Neuronal stem cell (in vitro differentiated cells): ENCODE measurements at regions not wholly inside any gene's neighbourhood (a gene's known extent, or its start where the extent isn't known, plus 50 kb on each side); places are given as distances from the start of the nearest gene placed in this dataset.

ENCODE experiments used
- DNase-seq: peaks from one replicate; pipeline ENCODE4 v3.0.0-alpha.2; 2013; ENCODE audit warnings: low spot score
- H2AFZ ChIP-seq: one replicate; pipeline ENCODE4 v1.6.1; 2013; ENCODE audit warnings: mild to moderate bottlenecking, low read length, inconsistent platforms
- H2AK5ac ChIP-seq: 2 replicates; pipeline ENCODE4 v1.6.1; 2013; ENCODE audit warnings: low read depth, mild to moderate bottlenecking, inconsistent platforms, low read length, moderate library complexity, mixed read lengths
- H2BK120ac ChIP-seq: 2 replicates; pipeline ENCODE4 v1.6.1; 2013; ENCODE audit warnings: low read depth, mild to moderate bottlenecking, inconsistent platforms, low read length, moderate library complexity, mixed read lengths
- H2BK12ac ChIP-seq: one replicate; pipeline ENCODE4 v1.6.1; 2013; ENCODE audit warnings: low read length, inconsistent platforms
- H2BK15ac ChIP-seq: 2 replicates; pipeline ENCODE4 v1.6.1; 2013; ENCODE audit warnings: mild to moderate bottlenecking, low read length, inconsistent platforms, mixed read lengths
- H2BK5ac ChIP-seq: one replicate; pipeline ENCODE4 v1.6.1; 2013; ENCODE audit warnings: inconsistent platforms, mild to moderate bottlenecking, low read length, moderate library complexity
- H3K14ac ChIP-seq: one replicate; pipeline ENCODE4 v1.6.1; 2013; ENCODE audit warnings: low read length, inconsistent platforms
- H3K18ac ChIP-seq: 2 replicates; pipeline ENCODE4 v1.6.1; 2013; ENCODE audit warnings: low read length, inconsistent platforms
- H3K23ac ChIP-seq: 2 replicates; pipeline ENCODE4 v1.6.1; 2013; ENCODE audit warnings: low read depth, mild to moderate bottlenecking, mixed read lengths, low read length, inconsistent platforms; ENCODE audit not compliant: poor library complexity
- H3K27ac ChIP-seq: replicated peaks from 3 replicates; pipeline ENCODE4 v1.5.1; 2013; ENCODE audit warnings: low read length, inconsistent platforms
- H3K27me3 ChIP-seq, 3 experiments: 2 replicates each; pipeline ENCODE4 v1.6.1; 2013; ENCODE audit warnings: low read length in 3 of 3, mild to moderate bottlenecking in 2 of 3, inconsistent platforms in 1 of 3, low read depth in 1 of 3, mixed read lengths in 1 of 3, moderate library complexity in 1 of 3; ENCODE audit not compliant: control insufficient read depth in 3 of 3, insufficient read depth in 3 of 3
- H3K36me3 ChIP-seq, 2 donors: replicated peaks in 1 of 2; 2 replicates each; pipeline ENCODE4 v1.6.1; 2013; ENCODE audit warnings: low read length in 2 of 2; ENCODE audit not compliant: control insufficient read depth in 2 of 2, insufficient read depth in 2 of 2
- H3K4ac ChIP-seq: 2 replicates; pipeline ENCODE4 v1.6.1; 2013; ENCODE audit warnings: inconsistent platforms, mild to moderate bottlenecking, low read length, moderate library complexity
- H3K4me1 ChIP-seq, 2 donors: 1 replicate in 1 of 2; 2 replicates in 1 of 2; pipeline ENCODE4 v1.6.1; 2013; ENCODE audit warnings: low read length in 2 of 2, low read depth in 1 of 2; ENCODE audit not compliant: control insufficient read depth in 2 of 2, insufficient read depth in 1 of 2
- H3K4me2 ChIP-seq: one replicate; pipeline ENCODE4 v1.6.1; 2013; ENCODE audit warnings: mild to moderate bottlenecking, low read length, inconsistent platforms; ENCODE audit not compliant: insufficient read depth, poor library complexity, severe bottlenecking
- H3K4me3 ChIP-seq, 2 donors: 2 replicates each; pipeline ENCODE4 v1.5.1; 2013; ENCODE audit warnings: low read length in 2 of 2, mild to moderate bottlenecking in 2 of 2, inconsistent platforms in 1 of 2, moderate library complexity in 1 of 2
- H3K79me1 ChIP-seq: one replicate; pipeline ENCODE4 v1.6.1; 2013; ENCODE audit warnings: low read depth, mild to moderate bottlenecking, inconsistent platforms, low read length, moderate library complexity
- H3K9ac ChIP-seq: one replicate; pipeline ENCODE4 v1.6.1; 2013; ENCODE audit warnings: mild to moderate bottlenecking, low read depth, low read length, inconsistent platforms; ENCODE audit not compliant: poor library complexity
- H3K9me3 ChIP-seq, 2 donors: replicated peaks in 1 of 2; 2 replicates each; pipeline versions ENCODE3 to v1.6.1; 2013; ENCODE audit warnings: low read length in 2 of 2, mild to moderate bottlenecking in 2 of 2, inconsistent platforms in 1 of 2, low read depth in 1 of 2, mixed read lengths in 1 of 2, moderate library complexity in 1 of 2; ENCODE audit not compliant: control insufficient read depth in 2 of 2, insufficient read depth in 1 of 2
- H4K8ac ChIP-seq: one replicate; pipeline ENCODE4 v1.6.1; 2013; ENCODE audit warnings: low read depth, mild to moderate bottlenecking, inconsistent platforms, low read length, moderate library complexity
- H4K91ac ChIP-seq: one replicate; pipeline ENCODE4 v1.6.1; 2013; ENCODE audit warnings: low read length, low read depth, mild to moderate bottlenecking, inconsistent platforms; ENCODE audit not compliant: poor library complexity
- WGBS, 2 donors: extraction: QIAGEN DNeasy Blood & Tissue Kit; methylation state at CpG; one replicate each; pipeline ENCODE4 v1.1.7; 2013; ENCODE audit warnings: missing lambda C conversion rate in 2 of 2, mixed read lengths in 1 of 2; ENCODE audit not compliant: insufficient read length in 2 of 2, insufficient replicate concordance in 1 of 2; ENCODE audit errors: extremely low coverage in 2 of 2; 5-methylcytosine and 5-hydroxymethylcytosine counted together

GRCh38 chr18:10376731-10377130 lies 77.7 kb upstream of the APCDD1 start:
- WGBS, 2 donors: no CpG with 5 or more reads among the region's 10 CpGs
- H3K27ac ChIP-seq: no peak overlapping the region
- H3K23ac ChIP-seq: no peak overlapping the region

GRCh38 chr18:10377956-10378355 lies 76.5 kb upstream of the APCDD1 start:
- Histone ChIP-seq H3K14ac (no peak overlapping the region), H3K27me3 (no peaks in the 10 kb centered on the region), H2BK15ac (no peak overlapping the region), H4K91ac (no peak overlapping the region), H3K23ac (no peak overlapping the region), H3K18ac (no peak overlapping the region), H3K9ac (no peak overlapping the region), H3K4ac (no peak overlapping the region), H3K4me3 (no peak overlapping the region), H3K36me3 (no peaks in the 10 kb centered on the region), H3K4me2 (no peak overlapping the region), H2BK120ac (no peak overlapping the region), H3K27ac (no peak overlapping the region), H2BK5ac (no peak overlapping the region), H2AK5ac (no peak overlapping the region), H3K9me3 (no peaks in the 10 kb centered on the region), H3K4me1 (peaks cover 2 to 25% of the 10 kb centered on the region in 2 donors), H2AFZ (peak overlapping the region; percentile 32), H2BK12ac (no peak overlapping the region), H3K79me1 (no peaks in the 10 kb centered on the region), H4K8ac (no peak overlapping the region)
- WGBS, 2 donors: no CpG with 5 or more reads among the region's 1 CpG
- no peak for DNase-seq

More at GRCh38 chr18:10376731-10377130, 77.7 kb upstream of the APCDD1 start:
- Histone ChIP-seq H2BK120ac (no peak overlapping the region), H3K4me2 (no peak overlapping the region), H3K9ac (no peak overlapping the region), H2AFZ (no peak overlapping the region), H3K36me3 (no peaks in the 10 kb centered on the region), H3K18ac (no peak overlapping the region), H2BK15ac (no peak overlapping the region), H3K14ac (no peak overlapping the region), H3K27me3 (no peaks in the 10 kb centered on the region), H4K91ac (no peak overlapping the region), H2BK12ac (no peak overlapping the region), H2AK5ac (no peak overlapping the region), H3K9me3 (no peaks in the 10 kb centered on the region), H3K4me3 (no peak overlapping the region), H3K4ac (no peak overlapping the region), H2BK5ac (no peak overlapping the region), H3K4me1 (peaks cover 2 to 25% of the 10 kb centered on the region in 2 donors), H4K8ac (no peak overlapping the region), H3K79me1 (no peaks in the 10 kb centered on the region)
- no peak for DNase-seq

GRCh38 chr18:10378688-10379420 lies 75.6 kb upstream of the APCDD1 start:
- Histone ChIP-seq H3K36me3 (no peaks in the 10 kb centered on the region), H3K4ac (no peak overlapping the region), H2BK120ac (no peak overlapping the region), H3K79me1 (no peaks in the 10 kb centered on the region), H3K4me2 (no peak overlapping the region), H3K18ac (no peak overlapping the region), H3K4me3 (no peak overlapping the region), H3K4me1 (peaks cover 2 to 25% of the 10 kb centered on the region in 2 donors), H2AK5ac (no peak overlapping the region), H2BK15ac (no peak overlapping the region), H3K27me3 (no peaks in the 10 kb centered on the region), H4K91ac (no peak overlapping the region), H3K23ac (no peak overlapping the region), H2BK5ac (no peak overlapping the region), H3K27ac (no peak overlapping the region), H4K8ac (no peak overlapping the region), H2AFZ (peak overlapping the region; percentile 82), H3K9ac (no peak overlapping the region), H2BK12ac (no peak overlapping the region), H3K14ac (no peak overlapping the region), H3K9me3 (no peaks in the 10 kb centered on the region)
- no peak for DNase-seq
- WGBS, 2 donors: no CpG with 5 or more reads among the region's 6 CpGs

GRCh38 chr18:10379522-10379921 lies 74.9 kb upstream of the APCDD1 start:
- no CpG with 5 or more reads among the region's 5 CpGs for WGBS, 2 donors
- no peak overlapping the region for H4K8ac ChIP-seq
- H2AFZ ChIP-seq: peak overlapping the region; percentile 82
- H3K36me3 ChIP-seq: no peaks in the 10 kb centered on the region
- no peak overlapping the region for H3K4ac ChIP-seq
- H3K4me2 ChIP-seq: no peak overlapping the region
- H3K23ac ChIP-seq: no peak overlapping the region
- H3K9ac ChIP-seq: no peak overlapping the region
- H2BK120ac ChIP-seq: no peak overlapping the region
- H2AK5ac ChIP-seq: no peak overlapping the region
- H4K91ac ChIP-seq: no peak overlapping the region
- H3K18ac ChIP-seq: no peak overlapping the region
- no peak overlapping the region for H3K27ac ChIP-seq
- no peak overlapping the region for H2BK12ac ChIP-seq
- H2BK5ac ChIP-seq: no peak overlapping the region
- no peak overlapping the region for H3K14ac ChIP-seq
- H3K4me3 ChIP-seq: no peak overlapping the region
- H3K4me1 ChIP-seq: peaks cover under 1 to 20% of the 10 kb centered on the region in 2 donors
- DNase-seq: no peak
- no peaks in the 10 kb centered on the region for H3K9me3 ChIP-seq
- no peaks in the 10 kb centered on the region for H3K79me1 ChIP-seq
- H3K27me3 ChIP-seq: no peaks in the 10 kb centered on the region
- H2BK15ac ChIP-seq: no peak overlapping the region
